IMR-90 (cell line): ENCODE measurements at regions not wholly inside any gene's neighbourhood (a gene's known extent, or its start where the extent isn't known, plus 50 kb on each side); places are given as distances from the start of the nearest gene placed in this dataset.

ENCODE experiments used
- CTCF ChIP-seq: conservative IDR thresholded peaks from 2 replicates; pipeline ENCODE4 v1.5.1; 2012; ENCODE audit warnings: mild to moderate bottlenecking, low read depth, low read length, improper control_type of control experiment
- FOS ChIP-seq: fragments of 150-350 bp; IDR thresholded peaks from 2 replicates; pipeline ENCODE4 v1.6.1; 2016; ENCODE audit warnings: low read depth, low read length
- MAZ ChIP-seq: IDR thresholded peaks from 2 replicates; pipeline ENCODE4 v1.6.1; 2012; ENCODE audit warnings: low read depth, mild to moderate bottlenecking, low read length, improper control_type of control experiment, moderate library complexity, borderline replicate concordance
- MXI1 ChIP-seq: IDR thresholded peaks from 2 replicates; pipeline ENCODE4 v1.6.1; 2012; ENCODE audit warnings: low read depth, mild to moderate bottlenecking, low read length, moderate library complexity, borderline replicate concordance
- POLR2A ChIP-seq: IDR thresholded peaks from 2 replicates; pipeline ENCODE4 v1.6.1; 2012; ENCODE audit warnings: mild to moderate bottlenecking, low read depth, low read length
- USF2 ChIP-seq: fragments of 150-350 bp; IDR thresholded peaks from 2 replicates; pipeline ENCODE4 v1.6.1; 2017; ENCODE audit warnings: mild to moderate bottlenecking, antibody characterized with exemption, low read length, low read depth

- TF ChIP-seq USF2, result no peak
- TF ChIP-seq POLR2A, result no peak
- TF ChIP-seq CTCF, result no peak
- TF ChIP-seq MAZ, result no peak
- TF ChIP-seq FOS, result no peak
- TF ChIP-seq MXI1, result no peak
Measured at GRCh38 chr12:68515793-68516192, 94.9 kb upstream of the RAP1B start.
